ENCODE measurements at regions not wholly inside any gene's neighbourhood (a gene's known extent, or its start where the extent isn't known, plus 50 kb on each side); places are given as distances from the start of the nearest gene placed in this dataset.

- no peak overlapping the region for H4K8ac ChIP-seq (ENCODE audit: extremely low read depth, insufficient read depth, low read length)
- H4K5ac ChIP-seq (ENCODE audit: insufficient read length, low read depth, low read length): no peak overlapping the region
- POLR2A ChIA-PET (ENCODE audit: partially characterized antibody): no interaction called here
- H3K4me2 ChIP-seq (ENCODE audit: insufficient read depth in 1 of 2, low read depth in 2 of 2, low read length in 2 of 2): no peak overlapping the region
- no peak overlapping the region for H2BK12ac ChIP-seq (ENCODE audit: low read depth, low read length)
- H2BK5ac ChIP-seq (ENCODE audit: low read depth, low read length): no peak overlapping the region
- no peaks in the 10 kb centered on the region for H3K4me1 ChIP-seq (replicated peaks in 1 of 4; ENCODE audit: control insufficient read depth in 3 of 4, insufficient read depth in 4 of 4, low read length in 3 of 4)
- no peak overlapping the region for H2BK20ac ChIP-seq (ENCODE audit: low read length)
- no peaks in the 10 kb centered on the region for H3K36me3 ChIP-seq (ENCODE audit: control insufficient read depth in 2 of 4, insufficient read depth in 4 of 4, low read length in 3 of 4)
- no peak for TF ChIP-seq RXRA (IDR thresholded peaks at IDR 0.05; ENCODE audit: insufficient read depth, low read depth, low read length)
- TF ChIP-seq CREB1 (IDR thresholded peaks at IDR 0.05): no peak
- no peaks in the 10 kb centered on the region for H3K79me2 ChIP-seq (ENCODE audit: control insufficient read depth in 1 of 2, insufficient read depth in 2 of 2, low read length in 2 of 2)
- H2BK120ac ChIP-seq (replicated peaks; ENCODE audit: low read depth, low read length): no peak overlapping the region
- no peak overlapping the region for H3K4me3 ChIP-seq (ENCODE audit: extremely low read depth in 1 of 4, insufficient read depth in 2 of 4, low read depth in 3 of 4, low read length in 4 of 4)
- no peaks in the 10 kb centered on the region for H4K20me1 ChIP-seq (replicated peaks in 1 of 2; ENCODE audit: control insufficient read depth in 1 of 2, insufficient read depth in 2 of 2, low read length in 2 of 2)
- no peaks in the 10 kb centered on the region for H3K27me3 ChIP-seq (replicated peaks in 1 of 4; ENCODE audit: control insufficient read depth in 3 of 4, extremely low read depth in 1 of 4, insufficient read depth in 3 of 4, low read length in 3 of 4)
- H3K23me2 ChIP-seq (ENCODE audit: low read depth, low read length): no peaks in the 10 kb centered on the region
- H3K79me1 ChIP-seq (ENCODE audit: low read depth, low read length): no peaks in the 10 kb centered on the region
- no peak overlapping the region for H3K14ac ChIP-seq (ENCODE audit: insufficient read length)
- no peaks in the 10 kb centered on the region for H3K9me3 ChIP-seq (ENCODE audit: insufficient read depth in 2 of 2, low read depth in 1 of 2, low read length in 1 of 2)
- no peak for DNase-seq (ENCODE audit: low read depth in 1 of 2, low spot score in 2 of 2)
- H3K56ac ChIP-seq (replicated peaks; ENCODE audit: insufficient read length, low read depth, low read length): no peak overlapping the region
- no peak overlapping the region for H3K27ac ChIP-seq (ENCODE audit: low read depth, low read length)
- CTCF ChIA-PET (ENCODE audit: partially characterized antibody): interaction anchor here (0.9 kb wide), 1 partner anchor 262 kb away, joined by 3 read pairs; no protein-coding TSS in a partner anchor
- WGBS, 2 experiments (ENCODE audit: extremely low coverage in 1 of 2, insufficient coverage in 1 of 2, insufficient read length in 1 of 2, insufficient replicate concordance in 2 of 2, low coverage in 1 of 2, low lambda C conversion rate in 2 of 2, missing lambda C conversion rate in 1 of 2): 81% methylated on average over 5 of the region's 5 CpGs; no CpG with 5 or more reads in 1 of the 2 experiments
- no peak overlapping the region for H3K23ac ChIP-seq (ENCODE audit: insufficient read length)
- no peak for FAIRE-seq
- H3K18ac ChIP-seq (ENCODE audit: extremely low read depth, low read length): no peak overlapping the region
- H3K9ac ChIP-seq (replicated peaks in 1 of 4; ENCODE audit: extremely low read depth in 1 of 4, low read depth in 3 of 4, low read length in 3 of 4): no peak overlapping the region
- H3K4ac ChIP-seq (replicated peaks; ENCODE audit: insufficient read length, low read depth, low read length): no peak overlapping the region
- H2BK15ac ChIP-seq (ENCODE audit: low read length): no peak overlapping the region
- H2AK5ac ChIP-seq (ENCODE audit: low read depth, low read length): no peak overlapping the region
- H2AFZ ChIP-seq (ENCODE audit: low read length): no peak overlapping the region
- H4K91ac ChIP-seq (replicated peaks; ENCODE audit: insufficient read length, low read length): no peak overlapping the region
Observed at GRCh38 chr6:147654103-147654845, 145.8 kb downstream of the SAMD5 start.

All from H1 (cell line).